AG09319 (cell line): ENCODE measurements at regions not wholly inside any gene's neighbourhood (a gene's known extent, or its start where the extent isn't known, plus 50 kb on each side); places are given as distances from the start of the nearest gene placed in this dataset.

ENCODE experiments used
- DNase-seq: peaks from one replicate; pipeline ENCODE4 v3.0.0-alpha.2; 2010; ENCODE audit warnings: low read depth; ENCODE audit errors: extremely low read depth
- CTCF ChIP-seq: IDR thresholded peaks from 2 replicates; pipeline ENCODE4 v1.5.1; 2011; ENCODE audit warnings: low read depth, mild to moderate bottlenecking, inconsistent platforms, low read length, moderate library complexity

- no peak for DNase-seq
- TF ChIP-seq CTCF = no peak
Measured at GRCh38 chr2:4077017-4077416, 373.6 kb downstream of the DCDC2C start.

- no peak for DNase-seq
- TF ChIP-seq CTCF = no peak
Measured at GRCh38 chr2:4085186-4085585, 381.8 kb downstream of the DCDC2C start.

- DNase-seq = no peak
Measured at GRCh38 chr2:4090668-4091630, 387.6 kb downstream of the DCDC2C start.

GRCh38 chr2:4091869-4092268, 388.5 kb downstream of the DCDC2C start:
- no peak for TF ChIP-seq CTCF
- DNase-seq = no peak

More at GRCh38 chr2:4090668-4091630, 387.6 kb downstream of the DCDC2C start:
- TF ChIP-seq CTCF = no peak

- TF ChIP-seq CTCF = no peak
- no peak for DNase-seq
Measured at GRCh38 chr2:4094743-4095142, 391.4 kb downstream of the DCDC2C start.

GRCh38 chr2:4096978-4097766, 393.8 kb downstream of the DCDC2C start:
- TF ChIP-seq CTCF = no peak
- no peak for DNase-seq

- no peak for TF ChIP-seq CTCF
- no peak for DNase-seq
Measured at GRCh38 chr2:4098137-4098536, 394.8 kb downstream of the DCDC2C start.
